Skeletal muscle tissue (tissue), 3 donors: ENCODE measurements at regions not wholly inside any gene's neighbourhood (a gene's known extent, or its start where the extent isn't known, plus 50 kb on each side); places are given as distances from the start of the nearest gene placed in this dataset.

Experiments used
- H3K27ac ChIP-seq: one replicate; pipeline ENCODE4 v1.7.0; 2013; ENCODE audit warnings: mild to moderate bottlenecking, low read depth, low read length, inconsistent platforms
- H3K27me3 ChIP-seq, 3 donors: one replicate each; pipeline ENCODE4 v1.7.0; 2013; ENCODE audit warnings: low read length in 3 of 3; ENCODE audit not compliant: control insufficient read depth in 3 of 3, insufficient read depth in 3 of 3
- H3K36me3 ChIP-seq, 3 donors: one replicate each; pipeline ENCODE4 v1.7.0; 2013; ENCODE audit warnings: low read length in 3 of 3; ENCODE audit not compliant: control insufficient read depth in 3 of 3, insufficient read depth in 3 of 3
- H3K4me1 ChIP-seq, 3 donors: one replicate each; pipeline ENCODE4 v1.7.0; 2013; ENCODE audit warnings: low read length in 3 of 3, mild to moderate bottlenecking in 3 of 3; ENCODE audit not compliant: control insufficient read depth in 3 of 3, insufficient read depth in 3 of 3
- H3K4me3 ChIP-seq, 3 donors: one replicate each; pipeline ENCODE4 v1.7.0; 2013; ENCODE audit warnings: low read length in 3 of 3
- H3K9ac ChIP-seq, 3 donors: one replicate each; pipeline ENCODE4 v1.7.0; 2013; ENCODE audit warnings: low read length in 3 of 3, mild to moderate bottlenecking in 3 of 3, moderate library complexity in 2 of 3, low read depth in 1 of 3
- H3K9me3 ChIP-seq, 3 donors: one replicate each; pipeline ENCODE4 v1.7.0; 2013; ENCODE audit warnings: low read length in 3 of 3; ENCODE audit not compliant: control insufficient read depth in 3 of 3
- donor health status: Osteomylitis.

DNA sequence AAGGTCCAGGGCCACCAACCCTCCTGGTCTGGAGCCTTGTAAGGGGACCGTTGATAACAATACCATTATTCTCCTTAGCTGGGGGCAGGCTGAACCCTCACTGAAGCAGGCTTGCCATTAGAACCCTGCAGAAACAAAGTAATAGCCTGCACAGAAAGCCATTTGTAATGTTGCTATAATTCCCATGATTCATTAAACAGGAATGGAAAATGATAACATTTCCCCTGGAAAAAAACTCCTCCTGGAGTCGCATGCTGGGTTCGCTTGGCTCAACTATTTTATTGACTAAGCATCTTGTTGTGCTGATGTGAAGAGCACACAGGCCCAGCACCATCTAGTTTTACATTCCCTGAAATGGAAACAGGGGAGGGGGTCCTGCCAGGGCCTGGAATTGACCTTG is 155.6 kb upstream of the CSF3R start:
- peaks cover 6 to 16% (median 14%) of the 10 kb centered on the region in 3 donors for H3K27me3 ChIP-seq
- H3K4me1 ChIP-seq = no peaks in the 10 kb centered on the region
- H3K9me3 ChIP-seq = no peaks in the 10 kb centered on the region
- H3K9ac ChIP-seq = no peak overlapping the region
- H3K36me3 ChIP-seq = no peaks in the 10 kb centered on the region
- no peak overlapping the region for H3K4me3 ChIP-seq
- H3K27ac ChIP-seq = no peak overlapping the region

DNA sequence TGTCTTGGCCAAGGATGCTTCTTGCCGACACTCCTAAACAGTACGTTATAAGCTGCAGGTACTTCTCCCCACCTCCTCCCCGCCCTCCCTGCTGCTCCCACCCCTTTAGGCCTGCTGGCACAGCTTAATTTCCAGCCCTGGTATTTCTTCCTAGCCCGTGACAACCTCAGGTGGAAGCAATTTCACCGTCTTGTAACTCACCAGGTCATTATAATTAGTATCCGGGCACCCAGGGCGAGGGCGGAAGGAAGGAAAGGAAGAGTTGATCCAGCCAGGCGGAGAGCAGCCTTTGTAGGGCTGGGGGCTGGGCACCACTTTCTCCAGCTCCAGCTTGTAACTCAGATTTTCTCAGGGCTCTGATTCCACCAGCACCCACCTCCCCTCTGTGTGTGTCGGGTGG is 153.5 kb upstream of the CSF3R start:
- H3K4me3 ChIP-seq = no peak overlapping the region
- H3K36me3 ChIP-seq = no peaks in the 10 kb centered on the region
- H3K9me3 ChIP-seq = no peaks in the 10 kb centered on the region
- H3K27ac ChIP-seq = no peak overlapping the region
- H3K27me3 ChIP-seq = peaks cover 6 to 14% (median 14%) of the 10 kb centered on the region in 3 donors
- no peak overlapping the region for H3K9ac ChIP-seq
- no peaks in the 10 kb centered on the region for H3K4me1 ChIP-seq

DNA sequence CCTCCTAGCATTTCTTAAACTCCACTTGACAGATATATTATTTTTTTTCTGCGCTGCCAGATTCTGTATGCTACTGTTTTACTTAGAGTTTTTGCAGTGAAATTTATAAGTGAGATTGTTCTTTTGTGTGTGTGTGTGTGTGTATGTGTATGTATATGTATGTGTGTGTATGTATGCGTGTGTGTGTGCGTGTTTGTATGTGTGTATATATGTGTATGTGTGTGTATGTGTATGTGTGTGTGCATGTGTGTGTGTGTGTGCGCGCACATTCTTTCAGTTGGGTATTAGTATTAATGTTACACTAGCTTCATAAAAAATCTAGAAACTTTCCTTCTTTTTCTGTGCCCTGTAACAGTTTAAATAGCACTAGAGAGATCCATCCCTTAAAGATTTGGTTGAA is 152.6 kb upstream of the CSF3R start:
- Histone ChIP-seq H3K9me3 (no peaks in the 10 kb centered on the region), H3K27me3 (peaks cover 6 to 16% (median 14%) of the 10 kb centered on the region in 3 donors), H3K27ac (no peak overlapping the region), H3K9ac (no peak overlapping the region), H3K4me1 (no peaks in the 10 kb centered on the region), H3K4me3 (no peak overlapping the region), H3K36me3 (no peaks in the 10 kb centered on the region)

DNA sequence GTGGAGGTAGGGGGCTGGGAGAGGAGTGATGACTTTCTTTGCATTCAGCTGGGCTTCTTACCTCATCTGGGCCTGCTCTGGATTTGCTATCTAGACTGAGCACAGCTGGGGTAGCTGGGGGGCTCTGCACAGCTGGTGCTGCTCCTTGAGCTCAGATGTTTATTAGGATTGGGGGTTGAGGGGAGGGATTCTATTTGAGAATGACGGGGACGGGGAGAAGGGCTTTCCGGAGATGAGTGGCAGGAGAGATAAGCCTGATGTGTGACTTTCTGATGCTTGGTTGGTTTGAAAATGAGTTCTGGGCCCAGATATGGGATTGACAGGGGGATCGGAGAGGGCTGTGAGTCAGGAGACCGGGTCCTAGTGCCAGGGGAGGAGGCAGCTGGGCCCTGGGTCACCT is 146.1 kb upstream of the CSF3R start:
- no peak overlapping the region for H3K9ac ChIP-seq
- H3K27me3 ChIP-seq = peaks cover 23 to 43% (median 34%) of the 10 kb centered on the region in 3 donors
- H3K9me3 ChIP-seq = no peaks in the 10 kb centered on the region
- no peak overlapping the region for H3K27ac ChIP-seq
- no peaks in the 10 kb centered on the region for H3K36me3 ChIP-seq
- no peaks in the 10 kb centered on the region for H3K4me1 ChIP-seq
- H3K4me3 ChIP-seq = no peak overlapping the region

DNA sequence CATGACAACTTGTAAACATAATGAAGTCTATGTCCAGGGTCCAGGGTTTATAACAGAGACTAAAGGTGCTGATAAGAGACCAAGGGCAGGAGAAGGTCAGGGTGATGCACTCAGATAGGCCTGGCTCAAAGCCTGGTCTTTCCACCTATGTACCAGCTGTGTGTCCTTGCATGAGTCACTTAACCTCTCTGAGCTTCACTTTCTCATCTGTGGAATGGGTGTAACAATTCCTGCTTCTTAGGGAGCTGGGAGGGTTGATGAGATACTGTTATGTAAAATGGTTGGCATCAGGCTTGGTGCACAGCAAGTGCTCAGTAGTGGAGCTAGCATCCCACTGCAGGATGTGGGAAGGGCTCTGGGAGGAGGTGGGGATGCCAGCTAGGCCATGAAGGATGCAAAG is 143.7 kb upstream of the CSF3R start:
- Histone ChIP-seq H3K4me3 (no peak overlapping the region), H3K4me1 (no peaks in the 10 kb centered on the region), H3K27me3 (peaks cover 27 to 55% (median 42%) of the 10 kb centered on the region in 3 donors), H3K27ac (no peak overlapping the region), H3K36me3 (no peaks in the 10 kb centered on the region), H3K9ac (no peak overlapping the region), H3K9me3 (no peaks in the 10 kb centered on the region)

DNA sequence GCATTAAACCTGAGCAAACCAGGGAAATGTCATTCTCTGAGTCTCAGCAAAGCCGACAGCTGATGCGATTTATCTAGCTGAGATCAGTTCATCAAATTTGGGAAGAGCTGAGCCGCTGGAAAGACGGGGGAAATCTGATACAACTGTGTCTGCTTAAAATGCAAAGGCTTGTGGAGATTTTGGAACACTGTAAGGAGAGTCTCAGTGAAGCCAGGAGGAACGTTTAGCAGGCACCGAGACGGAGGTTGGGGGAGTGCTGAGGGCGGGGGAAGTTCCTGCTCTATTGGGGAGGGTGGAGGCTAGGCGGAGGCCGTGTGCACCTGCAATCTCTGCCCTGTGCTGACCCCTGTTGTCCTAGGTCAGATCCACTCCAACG is 143.2 kb upstream of the CSF3R start:
- Histone ChIP-seq H3K4me1 (no peaks in the 10 kb centered on the region), H3K4me3 (no peak overlapping the region), H3K27ac (no peak overlapping the region), H3K9ac (no peak overlapping the region), H3K9me3 (no peaks in the 10 kb centered on the region), H3K36me3 (no peaks in the 10 kb centered on the region), H3K27me3 (peaks cover 27 to 56% (median 41%) of the 10 kb centered on the region in 3 donors)

DNA sequence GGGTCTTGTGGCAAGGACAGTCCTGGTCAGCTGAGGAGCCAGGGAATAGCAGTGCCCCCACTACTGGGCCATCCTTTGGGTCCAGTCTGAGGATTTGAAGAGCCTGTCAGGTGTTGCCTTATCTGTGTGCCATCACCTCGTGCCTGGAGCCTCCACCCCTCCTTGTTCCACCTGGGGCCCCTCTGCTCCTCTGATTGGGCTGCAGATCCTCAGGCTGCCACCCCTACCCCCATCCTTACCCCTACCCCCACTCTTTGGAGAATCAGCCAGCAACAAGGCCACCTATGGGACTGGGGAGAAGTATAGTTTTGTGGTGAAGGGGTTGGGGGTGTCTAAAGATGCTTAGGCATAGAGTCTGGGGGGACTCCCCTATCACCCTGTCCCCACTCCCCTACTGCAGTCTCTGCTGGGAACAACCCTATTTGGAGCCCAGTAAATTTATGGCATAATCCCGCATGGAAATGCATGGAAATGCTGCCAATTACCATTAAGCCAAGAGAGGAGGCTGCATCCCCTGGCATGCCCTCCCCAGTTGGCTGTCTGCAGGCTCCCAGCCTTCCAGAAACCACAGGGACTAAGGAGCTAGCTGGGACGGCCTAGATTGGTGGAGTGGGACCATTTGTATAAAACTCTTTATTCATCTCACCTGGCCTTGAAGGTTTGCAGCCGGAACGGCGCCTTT is 142.7 kb upstream of the CSF3R start:
- H3K9ac ChIP-seq = no peak overlapping the region
- no peaks in the 10 kb centered on the region for H3K4me1 ChIP-seq
- no peaks in the 10 kb centered on the region for H3K9me3 ChIP-seq
- H3K27me3 ChIP-seq = peaks cover 27 to 56% (median 40%) of the 10 kb centered on the region in 3 donors
- no peak overlapping the region for H3K4me3 ChIP-seq
- no peak overlapping the region for H3K27ac ChIP-seq
- H3K36me3 ChIP-seq = no peaks in the 10 kb centered on the region

DNA sequence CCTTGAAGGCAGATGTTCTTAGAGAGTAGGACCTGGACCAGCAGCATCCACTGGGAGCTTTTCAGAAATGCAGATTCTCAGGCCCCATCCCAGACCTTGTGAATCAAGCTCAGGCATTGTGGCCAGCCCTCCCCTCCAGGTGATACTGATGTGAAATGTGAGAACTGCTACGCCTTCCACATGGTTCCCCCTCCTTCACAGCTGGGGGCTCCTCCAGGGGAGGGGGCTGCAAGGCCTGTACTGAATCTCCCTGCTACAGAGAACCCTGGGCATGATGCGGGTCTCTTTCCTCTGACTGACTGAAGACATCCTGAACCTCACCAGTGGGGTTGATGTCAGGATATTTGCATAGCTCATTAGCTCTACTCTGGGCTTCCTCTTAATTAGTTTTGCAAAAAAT is 141.8 kb upstream of the CSF3R start:
- Histone ChIP-seq H3K36me3 (no peaks in the 10 kb centered on the region), H3K4me3 (no peak overlapping the region), H3K4me1 (no peaks in the 10 kb centered on the region), H3K9ac (no peak overlapping the region), H3K27me3 (peaks cover 27 to 56% (median 40%) of the 10 kb centered on the region in 3 donors), H3K27ac (no peak overlapping the region), H3K9me3 (no peaks in the 10 kb centered on the region)

DNA sequence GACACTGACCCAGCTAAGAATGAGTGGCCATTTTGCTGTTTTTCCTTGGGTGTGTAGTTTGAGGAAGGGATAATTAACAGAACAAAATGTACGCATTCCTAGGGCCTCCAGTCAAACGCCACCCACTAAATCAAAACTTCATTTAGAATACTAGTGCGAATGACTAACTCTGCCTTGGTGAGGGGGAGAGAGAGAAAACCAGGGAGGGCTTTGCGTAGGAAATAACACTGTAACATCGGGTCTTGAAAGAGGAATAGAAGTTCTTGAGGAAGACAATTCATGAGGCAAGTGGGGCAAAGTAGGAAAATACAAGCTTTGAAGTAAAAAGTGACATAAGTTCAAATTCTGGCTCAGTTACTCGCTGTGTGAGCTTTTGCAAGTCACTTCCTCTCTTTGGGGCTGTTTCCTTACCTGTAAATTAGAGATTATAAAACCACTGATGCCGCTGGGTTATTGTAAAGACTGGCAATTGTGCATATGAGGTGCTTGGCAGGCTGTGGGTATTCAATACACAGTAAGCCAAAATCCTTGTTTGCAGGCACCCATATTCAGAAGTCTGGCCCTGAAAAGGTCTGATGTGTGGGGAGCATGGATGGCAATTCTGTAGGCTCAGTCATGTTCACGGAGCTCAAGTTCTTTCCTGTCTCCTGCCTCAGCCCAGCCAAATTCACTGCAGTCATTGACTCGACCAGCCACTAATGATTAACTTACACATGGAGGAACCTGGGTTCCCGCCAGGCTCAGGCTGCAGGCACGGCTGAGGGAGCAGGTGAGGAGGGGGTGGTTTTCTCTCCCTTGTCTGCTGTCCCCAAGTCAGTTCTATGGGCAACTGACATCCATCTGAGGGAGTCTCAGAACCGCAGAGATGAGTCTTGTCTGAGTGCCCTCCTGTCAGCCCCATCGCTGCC is 140.3 kb upstream of the CSF3R start:
- no peak overlapping the region for H3K4me3 ChIP-seq
- H3K9me3 ChIP-seq = no peaks in the 10 kb centered on the region
- H3K27me3 ChIP-seq = peaks cover 27 to 49% (median 40%) of the 10 kb centered on the region in 3 donors
- H3K27ac ChIP-seq = no peak overlapping the region
- H3K4me1 ChIP-seq = no peaks in the 10 kb centered on the region
- H3K36me3 ChIP-seq = no peaks in the 10 kb centered on the region
- no peak overlapping the region for H3K9ac ChIP-seq

DNA sequence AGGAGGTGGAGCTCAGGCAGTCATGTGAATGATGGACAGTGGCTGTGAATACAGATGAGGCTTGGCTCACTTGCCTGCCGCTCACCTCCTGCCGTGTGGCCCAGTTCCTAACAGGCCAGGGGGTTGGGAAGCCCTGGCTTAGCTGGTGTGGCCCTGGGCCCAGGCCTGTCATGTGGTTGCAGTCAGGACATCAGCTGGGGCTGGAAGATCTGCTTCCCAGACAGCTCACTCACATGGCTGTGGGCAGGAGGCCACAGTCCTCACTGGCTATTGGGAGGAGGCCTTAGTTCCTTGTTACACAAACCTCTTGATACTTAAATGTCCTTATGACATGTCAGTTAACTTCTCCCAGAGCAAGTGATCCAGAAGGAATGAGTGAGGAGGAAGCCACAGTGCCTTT is 138.8 kb upstream of the CSF3R start:
- Histone ChIP-seq H3K9ac (no peak overlapping the region), H3K9me3 (no peaks in the 10 kb centered on the region), H3K27me3 (peaks cover 28 to 38% (median 33%) of the 10 kb centered on the region in 3 donors), H3K4me3 (no peak overlapping the region), H3K4me1 (no peaks in the 10 kb centered on the region), H3K36me3 (no peaks in the 10 kb centered on the region), H3K27ac (no peak overlapping the region)
